SW480 (cell line): ENCODE measurements at regions not wholly inside any gene's neighbourhood (a gene's known extent, or its start where the extent isn't known, plus 50 kb on each side); places are given as distances from the start of the nearest gene placed in this dataset.
"Not testable (repeated sequence)": the region's sequence is repeated elsewhere in the genome, so short reads cannot be mapped to it uniquely, and the experiment has no call there.

Experiments
- DNase-seq: peaks from one replicate; pipeline ENCODE4 v3.0.0-alpha.2; 2016; ENCODE audit warnings: low spot score

DNA sequence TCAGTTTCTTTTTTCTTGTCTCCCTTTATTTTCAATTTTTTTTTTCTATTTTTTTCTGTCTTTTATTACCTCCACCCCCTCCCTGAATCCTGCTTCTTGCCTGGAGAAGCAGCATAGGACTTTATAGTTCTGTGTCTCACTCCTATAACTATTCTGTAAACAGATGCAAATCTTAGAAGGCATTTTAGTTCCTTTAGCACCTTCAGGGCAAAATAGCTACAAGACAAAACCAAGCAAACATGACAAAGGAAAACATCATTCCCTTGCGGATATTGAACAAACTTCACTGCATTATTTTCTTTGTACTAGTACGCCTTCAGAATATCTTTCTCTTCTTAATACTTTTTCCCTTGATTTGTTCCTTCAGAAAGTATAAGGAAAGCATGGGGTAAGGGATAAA lies 446.2 kb upstream of the CHORDC1 start:
- no peak for DNase-seq

GRCh38 chr11:90668502-90668901 lies 445.7 kb upstream of the CHORDC1 start:
- DNase-seq = no peak

DNA sequence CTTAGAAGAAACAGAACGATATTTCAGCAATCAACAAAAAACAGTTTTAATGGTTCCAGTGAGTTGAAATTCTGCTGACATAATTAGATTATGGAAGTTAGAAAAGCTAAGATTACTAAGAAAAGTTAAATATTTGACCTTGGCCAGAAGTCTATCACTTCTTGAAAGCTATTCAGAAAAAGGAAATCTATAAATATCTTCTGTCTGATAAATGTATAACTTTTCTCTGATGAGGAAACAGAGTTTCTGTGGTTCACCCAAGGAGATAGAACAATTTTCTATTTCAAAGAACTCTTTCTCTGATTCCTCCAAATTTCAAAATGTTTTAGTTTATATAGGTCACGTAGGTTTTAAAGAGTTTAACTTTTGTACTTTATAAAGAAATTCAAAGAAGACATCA lies 438.4 kb upstream of the CHORDC1 start:
- DNase-seq = no peak

- DNase-seq = no peak
Observed at GRCh38 chr11:90656171-90656570, 433.3 kb upstream of the CHORDC1 start.

- DNase-seq = no peak
Observed at GRCh38 chr11:90650153-90650552, 427.3 kb upstream of the CHORDC1 start.

- DNase-seq = no peak
Observed at GRCh38 chr11:90646706-90647105, 423.9 kb upstream of the CHORDC1 start.

DNA sequence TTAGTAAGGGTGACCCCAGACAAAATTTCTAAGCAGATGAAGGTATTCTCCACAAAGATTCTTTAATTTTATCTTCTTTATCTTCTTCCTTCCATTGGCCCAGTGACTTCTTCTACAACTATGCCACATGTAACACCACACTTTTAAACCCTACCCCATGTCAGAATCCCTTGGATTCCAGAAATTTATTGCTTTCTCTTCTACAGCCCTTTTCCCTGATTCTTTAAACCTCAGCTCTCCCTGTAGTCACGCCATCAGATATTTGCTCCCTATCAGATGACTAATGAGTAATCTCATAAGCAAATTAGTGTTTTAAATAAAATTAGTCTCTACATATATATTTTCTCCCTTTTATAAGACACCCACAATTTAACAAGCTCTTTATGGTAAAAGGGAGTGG lies 423.4 kb upstream of the CHORDC1 start:
- DNase-seq = no peak

- peak; percentile 7 for DNase-seq
Observed at GRCh38 chr11:90639461-90639993, 416.7 kb upstream of the CHORDC1 start.

- DNase-seq = no peak
Observed at GRCh38 chr11:90635886-90636285, 413.0 kb upstream of the CHORDC1 start.

GRCh38 chr11:90635151-90635550 lies 412.3 kb upstream of the CHORDC1 start:
- no peak for DNase-seq

DNA sequence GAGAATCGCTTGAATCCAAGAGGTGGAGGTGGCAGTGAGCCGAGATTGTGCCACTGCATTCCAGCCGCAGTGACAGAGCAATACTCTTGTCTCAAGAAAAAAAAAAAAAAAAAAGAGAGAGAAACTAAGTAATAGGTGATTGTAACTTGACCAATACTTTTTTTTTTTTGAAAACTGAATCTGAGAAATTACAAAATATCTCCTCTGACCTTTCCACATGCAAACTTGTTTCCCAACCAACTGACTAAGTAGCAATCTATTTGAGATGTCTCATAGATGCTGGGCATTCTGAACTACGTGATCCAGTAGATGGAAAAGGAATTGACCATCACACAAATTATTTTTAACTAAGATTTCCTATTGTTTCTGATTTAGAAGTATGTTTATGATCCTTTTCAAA lies 407.3 kb upstream of the CHORDC1 start:
- DNase-seq = no peak

DNA sequence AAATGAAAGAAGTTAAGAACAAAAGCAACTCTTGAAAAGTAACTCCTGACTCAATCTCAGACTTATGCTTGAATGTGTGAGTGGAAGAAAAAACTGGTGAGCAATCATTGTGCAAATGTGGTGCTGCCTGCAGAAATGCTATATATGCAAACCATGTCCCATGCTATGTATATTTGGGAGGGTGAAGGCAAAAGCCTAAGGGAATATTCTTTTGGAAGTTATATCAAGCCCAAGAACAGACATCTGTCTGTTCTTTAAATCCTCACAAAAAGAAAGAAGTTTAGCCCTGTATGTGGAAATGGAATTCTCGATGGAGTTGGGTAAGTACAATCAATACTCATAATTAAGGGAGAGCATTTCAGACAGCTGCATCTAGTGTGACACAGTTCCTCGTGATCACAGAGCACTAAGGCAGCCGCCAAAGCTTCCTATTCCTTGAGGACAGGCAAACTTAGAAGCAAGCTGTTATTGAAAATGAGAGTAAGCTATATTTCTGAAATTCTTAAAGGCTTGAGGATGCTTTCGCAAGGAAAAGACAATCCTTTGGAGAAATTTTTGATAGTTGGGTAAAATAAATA lies 406.5 kb upstream of the CHORDC1 start:
- DNase-seq = no peak

DNA sequence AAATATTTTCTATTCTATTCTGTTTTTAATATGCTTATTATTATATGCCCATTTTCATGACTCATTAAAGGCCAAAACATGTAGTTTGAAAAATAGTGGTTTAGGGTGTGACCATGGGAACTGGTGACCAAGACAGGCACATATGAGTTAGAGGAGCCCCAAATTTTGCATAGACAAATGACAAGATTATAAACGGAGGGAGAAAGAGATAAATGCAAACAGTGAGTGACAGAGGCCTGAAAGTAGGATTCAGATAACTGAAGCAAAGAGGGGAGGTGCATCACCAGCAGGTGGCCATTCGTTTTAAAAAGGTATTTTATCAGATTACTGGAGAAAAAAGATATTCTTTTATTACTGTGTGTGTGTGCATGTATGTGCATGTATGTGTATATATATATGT lies 391.5 kb upstream of the CHORDC1 start:
- no peak for DNase-seq

DNA sequence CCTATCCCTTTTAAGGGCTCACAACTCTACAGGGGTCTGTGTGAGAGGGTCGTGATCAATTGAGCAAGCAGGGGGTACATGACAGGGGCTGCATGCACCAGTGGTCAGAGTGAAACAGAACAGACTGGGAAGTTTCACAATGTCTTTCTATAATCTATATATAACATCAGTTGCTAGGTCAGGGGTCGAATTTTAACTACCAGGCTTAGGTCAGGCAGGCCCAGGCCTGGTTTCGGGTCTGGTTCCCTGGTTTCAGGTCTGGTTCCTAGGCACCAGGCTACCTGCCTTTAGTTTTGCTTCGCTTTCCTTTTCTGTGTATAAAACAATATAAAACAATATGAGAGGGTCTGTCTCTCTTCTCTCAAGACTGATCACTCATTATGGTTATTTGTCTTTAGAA lies 390.2 kb upstream of the CHORDC1 start:
- DNase-seq = not testable (repeated sequence)

DNA sequence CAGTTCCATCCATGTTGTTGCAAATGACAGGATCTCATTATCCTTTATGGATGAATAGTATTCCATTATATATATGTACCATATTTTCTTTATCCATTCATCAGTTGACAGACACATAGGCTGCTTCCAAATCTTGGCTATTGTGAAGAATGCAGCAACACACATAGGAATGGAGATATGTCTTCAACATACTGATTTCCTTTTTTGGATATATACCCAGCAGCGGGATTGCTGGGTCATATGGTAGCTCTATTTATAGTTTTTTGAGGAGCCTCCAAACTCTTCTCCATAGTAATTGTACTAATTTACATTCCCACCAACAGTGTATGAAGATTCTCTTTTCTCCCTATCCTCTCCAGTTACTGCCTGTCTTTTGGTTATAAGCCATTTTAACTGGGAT lies 383.9 kb upstream of the CHORDC1 start:
- no peak for DNase-seq

DNA sequence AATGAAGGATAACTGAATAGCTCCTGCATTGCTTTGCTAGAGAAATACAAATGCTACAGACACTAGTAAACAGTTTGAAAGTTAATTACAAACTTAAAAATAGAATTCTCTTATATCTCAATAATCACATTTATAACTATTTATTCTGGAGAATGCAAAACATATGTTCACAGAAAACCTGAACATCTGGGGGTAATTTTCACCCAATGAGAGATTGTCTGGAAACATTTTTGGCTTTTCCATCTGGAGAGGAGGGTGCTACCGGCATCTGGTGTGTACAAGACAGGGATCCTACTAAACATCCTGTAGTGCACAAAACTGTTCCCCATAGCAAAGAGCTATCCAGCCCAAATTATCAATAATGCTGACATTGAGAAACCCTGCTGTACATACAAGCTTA lies 378.4 kb upstream of the CHORDC1 start:
- no peak for DNase-seq

DNA sequence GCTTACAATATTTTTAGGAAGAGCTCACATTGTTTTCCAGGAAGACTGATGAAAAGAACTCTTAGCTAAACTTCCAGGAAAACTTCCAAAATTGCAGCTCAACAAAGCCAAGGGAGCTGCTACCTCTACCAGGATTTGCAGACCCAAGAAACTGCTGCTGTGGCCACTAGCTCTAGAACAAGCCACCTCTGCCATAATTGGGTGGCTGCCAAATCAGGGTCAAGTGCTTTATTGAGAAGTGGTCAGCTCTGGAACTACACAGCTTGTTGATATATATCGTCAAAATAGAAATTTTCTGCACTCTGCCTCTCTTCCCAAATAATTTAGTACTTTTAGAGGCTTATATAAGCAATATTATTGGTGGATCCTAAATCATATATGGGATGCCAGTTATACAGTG lies 371.8 kb upstream of the CHORDC1 start:
- no peak for DNase-seq

DNA sequence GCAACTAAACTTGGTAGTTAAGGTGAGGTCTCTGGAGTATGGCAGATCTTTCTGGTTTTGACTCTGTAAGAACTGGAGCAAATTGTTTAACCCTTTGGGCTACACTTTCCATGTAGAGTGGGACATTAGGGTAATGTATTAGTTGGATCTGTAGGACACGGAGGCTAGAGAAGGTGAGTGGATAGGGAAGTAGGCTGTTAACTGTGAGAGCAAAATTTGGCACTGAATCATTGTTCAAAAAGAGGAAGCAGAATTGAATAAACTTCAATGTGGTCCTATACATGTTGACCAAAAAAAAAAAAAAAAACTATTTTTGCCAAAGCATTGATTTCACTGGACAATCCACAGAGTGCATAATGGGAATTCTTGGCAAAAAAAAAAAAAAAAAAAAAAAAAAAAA lies 370.2 kb upstream of the CHORDC1 start:
- no peak for DNase-seq

DNA sequence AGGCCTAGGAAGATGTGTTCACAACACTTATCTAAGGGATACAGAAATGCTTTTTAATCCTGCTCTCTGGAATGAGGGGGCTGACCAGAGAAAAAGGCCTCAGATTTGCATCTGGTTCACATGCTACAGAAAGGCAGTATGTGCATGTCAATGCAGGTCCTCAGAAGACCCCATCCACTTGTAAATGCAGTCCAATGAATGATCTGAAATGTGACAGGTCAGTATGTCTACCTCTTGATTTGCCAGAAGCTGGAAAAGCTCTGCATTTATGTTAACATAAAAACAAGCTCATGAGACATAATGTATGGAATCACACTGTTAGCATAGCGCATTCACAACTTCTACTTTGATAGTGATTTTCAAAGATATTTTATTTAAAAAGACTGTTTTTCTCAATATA lies 367.4 kb upstream of the CHORDC1 start:
- no peak for DNase-seq

- DNase-seq = no peak
Observed at GRCh38 chr11:90589735-90590134, 366.9 kb upstream of the CHORDC1 start.

- no peak for DNase-seq
Observed at GRCh38 chr11:90587896-90588295, 365.0 kb upstream of the CHORDC1 start.

DNA sequence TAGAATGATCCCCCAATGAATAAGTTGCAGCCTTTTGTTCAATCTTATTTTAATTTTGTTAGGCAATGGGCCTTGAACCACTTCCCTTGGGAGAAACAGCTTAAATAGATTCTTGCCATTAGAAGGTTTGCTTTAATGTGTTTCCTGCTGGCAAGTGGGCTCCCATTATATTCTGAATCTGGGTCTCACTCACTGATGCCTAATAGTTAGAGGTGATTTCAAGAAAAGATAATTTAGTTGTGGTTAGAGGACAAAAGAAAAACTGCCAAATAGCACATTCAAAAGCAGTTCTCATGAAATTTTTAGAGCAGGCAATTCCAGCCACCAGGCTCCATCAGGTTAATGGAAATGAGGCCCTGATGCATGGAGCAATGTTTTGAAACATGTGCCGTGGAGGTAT lies 362.6 kb upstream of the CHORDC1 start:
- no peak for DNase-seq

DNA sequence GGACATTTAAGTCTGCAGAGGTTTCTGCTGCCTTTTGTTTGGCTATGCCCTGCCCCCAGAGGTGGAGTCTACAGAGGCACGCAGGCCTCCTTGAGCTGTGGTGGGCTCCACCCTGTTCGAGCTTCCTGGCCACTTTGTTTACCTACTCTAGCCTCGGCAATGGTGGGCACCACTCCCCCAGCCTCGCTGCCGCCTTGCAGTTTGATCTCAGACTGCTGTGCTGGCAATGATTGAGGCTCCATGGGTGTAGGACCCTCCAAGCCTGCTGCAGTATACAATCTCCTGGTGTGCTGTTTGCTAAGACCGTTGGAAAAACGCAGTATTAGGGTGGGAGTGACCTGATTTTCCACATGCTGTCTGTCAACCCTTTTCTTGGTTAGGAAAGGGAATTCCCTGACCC lies 360.1 kb upstream of the CHORDC1 start:
- not testable (repeated sequence) for DNase-seq

DNA sequence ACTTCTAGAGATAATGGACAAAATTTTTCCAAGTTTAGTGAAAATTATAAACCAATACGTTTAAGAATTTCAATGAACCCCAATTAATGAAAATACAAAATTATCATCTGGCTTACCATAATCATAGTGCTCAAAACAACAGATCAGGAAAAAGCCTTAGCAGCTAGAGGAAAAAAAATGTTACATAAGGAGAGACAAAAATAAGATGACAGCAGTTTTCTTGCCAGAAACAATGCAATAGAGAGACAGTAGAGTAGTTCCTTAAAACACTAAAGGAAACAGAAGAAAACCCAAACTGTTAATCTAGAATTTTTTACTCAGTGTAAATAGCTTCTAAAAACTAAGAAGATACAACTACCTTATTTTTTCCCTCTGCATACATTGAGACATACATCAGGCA lies 341.7 kb upstream of the CHORDC1 start:
- DNase-seq = no peak
